ENCODE measurements at regions not wholly inside any gene's neighbourhood (a gene's known extent, or its start where the extent isn't known, plus 50 kb on each side); places are given as distances from the start of the nearest gene placed in this dataset.

- TF ChIP-seq L3MBTL2 (conservative IDR thresholded peaks at IDR 0.05) (no peak), ARNT (IDR thresholded peaks at IDR 0.05) (no peak), FOXA1 (IDR thresholded peaks at IDR 0.05) (no peak), ZNF384 (IDR thresholded peaks at IDR 0.05) (no peak), LEF1 (IDR thresholded peaks at IDR 0.05; ENCODE audit: borderline replicate concordance) (no peak), SUZ12 (IDR thresholded peaks at IDR 0.05) (no peak), PKNOX1 (IDR thresholded peaks at IDR 0.05) (no peak), TARDBP (IDR thresholded peaks at IDR 0.05) (no peak), FOXM1 (IDR thresholded peaks at IDR 0.05; ENCODE audit: borderline replicate concordance) (no peak)
Observed at GRCh38 chr5:4422247-4422646, 717.9 kb upstream of the ADAMTS16 start.

Data from HEK293T (cell line).